OCI-LY1 (cell line): ENCODE measurements at regions not wholly inside any gene's neighbourhood (a gene's known extent, or its start where the extent isn't known, plus 50 kb on each side); places are given as distances from the start of the nearest gene placed in this dataset.

ENCODE experiments used
- EZH2 ChIP-seq: fragments of 200-600 bp; sonication (generic), shearing (Covaris generic); IDR thresholded peaks from 2 replicates; pipeline ENCODE4 v1.8.0; 2017; ENCODE audit warnings: borderline replicate concordance, mixed run types, mild to moderate bottlenecking, antibody characterized with exemption, low read length, moderate library complexity, mixed read lengths
- TF ChIP-seq, protein P1 (sequence below): fragments of 200-600 bp; sonication (generic), shearing (Covaris generic); IDR thresholded peaks from 2 replicates; pipeline ENCODE4 v1.5.1; 2017; ENCODE audit warnings: mild to moderate bottlenecking, antibody characterized with exemption, low read length, moderate library complexity, mixed read lengths

DNA sequence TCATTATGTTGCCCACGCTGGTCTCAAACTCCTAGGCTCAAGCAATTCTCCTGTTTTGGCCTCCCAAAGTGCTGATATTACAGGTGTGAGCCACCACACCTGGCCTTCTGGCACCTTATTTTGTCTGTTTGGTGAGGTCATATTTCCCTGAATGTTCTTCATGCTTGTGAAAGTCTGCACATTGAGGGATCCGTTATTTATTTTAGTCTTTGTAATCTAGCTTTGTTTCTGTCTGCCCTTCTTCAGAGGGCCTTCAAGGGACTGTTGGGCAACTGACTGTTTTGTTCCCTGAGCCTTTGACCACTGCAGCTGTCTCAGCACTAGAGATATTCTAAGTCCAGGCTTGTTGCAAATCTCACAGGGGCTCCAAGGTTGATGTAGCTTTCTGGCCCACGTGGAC lies 110.5 kb upstream of the RFC3 start:
- TF ChIP-seq, protein P1, sequence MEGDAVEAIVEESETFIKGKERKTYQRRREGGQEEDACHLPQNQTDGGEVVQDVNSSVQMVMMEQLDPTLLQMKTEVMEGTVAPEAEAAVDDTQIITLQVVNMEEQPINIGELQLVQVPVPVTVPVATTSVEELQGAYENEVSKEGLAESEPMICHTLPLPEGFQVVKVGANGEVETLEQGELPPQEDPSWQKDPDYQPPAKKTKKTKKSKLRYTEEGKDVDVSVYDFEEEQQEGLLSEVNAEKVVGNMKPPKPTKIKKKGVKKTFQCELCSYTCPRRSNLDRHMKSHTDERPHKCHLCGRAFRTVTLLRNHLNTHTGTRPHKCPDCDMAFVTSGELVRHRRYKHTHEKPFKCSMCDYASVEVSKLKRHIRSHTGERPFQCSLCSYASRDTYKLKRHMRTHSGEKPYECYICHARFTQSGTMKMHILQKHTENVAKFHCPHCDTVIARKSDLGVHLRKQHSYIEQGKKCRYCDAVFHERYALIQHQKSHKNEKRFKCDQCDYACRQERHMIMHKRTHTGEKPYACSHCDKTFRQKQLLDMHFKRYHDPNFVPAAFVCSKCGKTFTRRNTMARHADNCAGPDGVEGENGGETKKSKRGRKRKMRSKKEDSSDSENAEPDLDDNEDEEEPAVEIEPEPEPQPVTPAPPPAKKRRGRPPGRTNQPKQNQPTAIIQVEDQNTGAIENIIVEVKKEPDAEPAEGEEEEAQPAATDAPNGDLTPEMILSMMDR: no peak
- TF ChIP-seq EZH2: no peak
